Lower leg skin (tissue), 3 donors: ENCODE measurements at regions not wholly inside any gene's neighbourhood (a gene's known extent, or its start where the extent isn't known, plus 50 kb on each side); places are given as distances from the start of the nearest gene placed in this dataset.

ENCODE experiments used
- POLR2A ChIP-seq, 2 donors: fragments of 450-650 bp; IDR thresholded peaks; one replicate each; pipeline ENCODE4 v1.6.1; 2016 to 2017; ENCODE audit warnings: antibody characterized with exemption in 2 of 2, mild to moderate bottlenecking in 1 of 2, moderate library complexity in 1 of 2
- TF ChIP-seq, protein P1 (sequence below), 3 donors: fragments of 450-650 bp; IDR thresholded peaks; one replicate each; pipeline ENCODE4 v1.5.1; 2016; ENCODE audit warnings: antibody characterized with exemption in 3 of 3, mild to moderate bottlenecking in 3 of 3, moderate library complexity in 2 of 3

DNA sequence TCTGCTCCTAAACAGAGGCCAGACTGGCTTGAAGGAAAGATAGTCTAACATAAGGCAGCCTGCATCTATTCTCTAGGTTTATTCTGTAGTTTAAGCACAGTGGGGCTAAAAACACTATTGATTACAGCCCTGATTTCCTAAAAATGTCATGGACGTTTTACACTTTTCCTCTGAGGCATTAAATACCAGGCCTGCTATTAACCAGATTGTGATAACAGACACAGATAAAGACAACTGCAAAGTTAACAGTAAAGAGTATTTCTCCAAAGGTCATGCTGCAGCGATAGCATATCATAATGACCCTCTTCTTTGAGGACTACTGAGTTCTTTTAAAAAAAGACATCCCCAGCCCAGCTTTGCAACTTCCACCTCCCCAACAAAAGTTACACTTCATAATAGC, 59.6 kb upstream of the MON1B start:
- TF ChIP-seq, protein P1, sequence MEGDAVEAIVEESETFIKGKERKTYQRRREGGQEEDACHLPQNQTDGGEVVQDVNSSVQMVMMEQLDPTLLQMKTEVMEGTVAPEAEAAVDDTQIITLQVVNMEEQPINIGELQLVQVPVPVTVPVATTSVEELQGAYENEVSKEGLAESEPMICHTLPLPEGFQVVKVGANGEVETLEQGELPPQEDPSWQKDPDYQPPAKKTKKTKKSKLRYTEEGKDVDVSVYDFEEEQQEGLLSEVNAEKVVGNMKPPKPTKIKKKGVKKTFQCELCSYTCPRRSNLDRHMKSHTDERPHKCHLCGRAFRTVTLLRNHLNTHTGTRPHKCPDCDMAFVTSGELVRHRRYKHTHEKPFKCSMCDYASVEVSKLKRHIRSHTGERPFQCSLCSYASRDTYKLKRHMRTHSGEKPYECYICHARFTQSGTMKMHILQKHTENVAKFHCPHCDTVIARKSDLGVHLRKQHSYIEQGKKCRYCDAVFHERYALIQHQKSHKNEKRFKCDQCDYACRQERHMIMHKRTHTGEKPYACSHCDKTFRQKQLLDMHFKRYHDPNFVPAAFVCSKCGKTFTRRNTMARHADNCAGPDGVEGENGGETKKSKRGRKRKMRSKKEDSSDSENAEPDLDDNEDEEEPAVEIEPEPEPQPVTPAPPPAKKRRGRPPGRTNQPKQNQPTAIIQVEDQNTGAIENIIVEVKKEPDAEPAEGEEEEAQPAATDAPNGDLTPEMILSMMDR (IDR thresholded peaks at IDR 0.05), result no peak
- TF ChIP-seq POLR2A (IDR thresholded peaks at IDR 0.05), result no peak
